Suprapubic skin (tissue), 4 donors: ENCODE measurements at regions not wholly inside any gene's neighbourhood (a gene's known extent, or its start where the extent isn't known, plus 50 kb on each side); places are given as distances from the start of the nearest gene placed in this dataset.

ENCODE experiments used
- CTCF ChIP-seq, 2 donors: fragments of 200-600 bp in 1 of 2; fragments of 450-650 bp in 1 of 2; sonication (generic) in 1 of 2; IDR thresholded peaks; one replicate each; pipeline ENCODE4 v1.5.1; 2016 to 2019; ENCODE audit warnings: antibody characterized with exemption in 2 of 2, mild to moderate bottlenecking in 1 of 2, moderate library complexity in 1 of 2
- EP300 ChIP-seq: sonication (generic); formaldehyde crosslinking; IDR thresholded peaks from one replicate; pipeline ENCODE4 v1.6.1; 2017; ENCODE audit warnings: antibody characterized with exemption
- POLR2A ChIP-seq, 2 donors: fragments of 450-650 bp; IDR thresholded peaks; one replicate each; pipeline ENCODE4 v1.6.1; 2017; ENCODE audit warnings: antibody characterized with exemption in 2 of 2, mild to moderate bottlenecking in 2 of 2, moderate library complexity in 2 of 2
- POLR2AphosphoS5 ChIP-seq, 3 donors: sonication (generic); formaldehyde crosslinking; IDR thresholded peaks; one replicate each; pipeline ENCODE4 v1.6.1; 2017; ENCODE audit warnings: antibody characterized with exemption in 3 of 3

- TF ChIP-seq CTCF (IDR thresholded peaks at IDR 0.05), result no peak
- no peak for TF ChIP-seq POLR2AphosphoS5 (IDR thresholded peaks at IDR 0.05)
- no peak for TF ChIP-seq POLR2A (IDR thresholded peaks at IDR 0.05)
- TF ChIP-seq EP300, result no peak
These were observed 160.2 kb downstream of the HNMT start for GRCh38 chr2:138124521-138124920.
